A673 (cell line): ENCODE measurements at regions not wholly inside any gene's neighbourhood (a gene's known extent, or its start where the extent isn't known, plus 50 kb on each side); places are given as distances from the start of the nearest gene placed in this dataset.

Experiments
- CTCF ChIP-seq: fragments of 300-800, 200-600 bp; sonication (generic); conservative IDR thresholded peaks from 2 replicates; pipeline ENCODE4 v1.5.1; 2017; ENCODE audit warnings: low read depth, mild to moderate bottlenecking, antibody characterized with exemption, low read length, moderate library complexity, mixed read lengths
- EZH2 ChIP-seq: fragments of 200-600 bp; sonication (generic); IDR thresholded peaks from 2 replicates; pipeline ENCODE4 v1.6.1; 2017; ENCODE audit warnings: borderline replicate concordance, low read depth, mild to moderate bottlenecking, mixed read lengths, antibody characterized with exemption, low read length; ENCODE audit not compliant: poor library complexity, severe bottlenecking

GRCh38 chr3:76402926-76403325 is 617.6 kb upstream of the ZNF717 start:
- TF ChIP-seq CTCF = no peak
- TF ChIP-seq EZH2 = no peak
